ENCODE measurements at regions not wholly inside any gene's neighbourhood (a gene's known extent, or its start where the extent isn't known, plus 50 kb on each side); places are given as distances from the start of the nearest gene placed in this dataset.

DNA sequence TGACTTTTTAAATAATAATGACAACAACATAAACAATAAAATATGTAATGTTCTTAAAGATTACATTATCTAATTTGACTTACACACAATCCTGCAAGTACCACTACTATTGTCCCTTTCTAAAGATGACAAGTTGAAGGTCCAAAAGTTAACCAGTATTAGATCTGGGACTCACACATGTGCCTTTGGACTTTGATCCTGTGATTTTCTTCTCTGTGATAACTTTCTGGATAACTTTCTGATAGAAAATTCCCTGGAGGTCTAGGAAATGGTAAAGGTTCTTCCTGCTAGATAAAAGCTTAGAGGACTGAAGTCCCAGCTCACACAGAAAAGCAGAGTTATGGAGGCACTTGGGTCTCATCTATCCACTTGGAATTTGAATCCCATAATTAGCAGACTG, 311.9 kb upstream of the KLHL29 start:
- TF ChIP-seq, protein P1, sequence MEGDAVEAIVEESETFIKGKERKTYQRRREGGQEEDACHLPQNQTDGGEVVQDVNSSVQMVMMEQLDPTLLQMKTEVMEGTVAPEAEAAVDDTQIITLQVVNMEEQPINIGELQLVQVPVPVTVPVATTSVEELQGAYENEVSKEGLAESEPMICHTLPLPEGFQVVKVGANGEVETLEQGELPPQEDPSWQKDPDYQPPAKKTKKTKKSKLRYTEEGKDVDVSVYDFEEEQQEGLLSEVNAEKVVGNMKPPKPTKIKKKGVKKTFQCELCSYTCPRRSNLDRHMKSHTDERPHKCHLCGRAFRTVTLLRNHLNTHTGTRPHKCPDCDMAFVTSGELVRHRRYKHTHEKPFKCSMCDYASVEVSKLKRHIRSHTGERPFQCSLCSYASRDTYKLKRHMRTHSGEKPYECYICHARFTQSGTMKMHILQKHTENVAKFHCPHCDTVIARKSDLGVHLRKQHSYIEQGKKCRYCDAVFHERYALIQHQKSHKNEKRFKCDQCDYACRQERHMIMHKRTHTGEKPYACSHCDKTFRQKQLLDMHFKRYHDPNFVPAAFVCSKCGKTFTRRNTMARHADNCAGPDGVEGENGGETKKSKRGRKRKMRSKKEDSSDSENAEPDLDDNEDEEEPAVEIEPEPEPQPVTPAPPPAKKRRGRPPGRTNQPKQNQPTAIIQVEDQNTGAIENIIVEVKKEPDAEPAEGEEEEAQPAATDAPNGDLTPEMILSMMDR (IDR thresholded peaks at IDR 0.05; ENCODE audit: low read depth, low read length, poor library complexity, severe bottlenecking), result no peak
- no peak for TF ChIP-seq EZH2phosphoT487 (IDR thresholded peaks at IDR 0.05; ENCODE audit: borderline replicate concordance, low read length)
